ENCODE measurements at regions not wholly inside any gene's neighbourhood (a gene's known extent, or its start where the extent isn't known, plus 50 kb on each side); places are given as distances from the start of the nearest gene placed in this dataset.

- DNase-seq = no peak
Measured at GRCh38 chr14:80446356-80446755, 235.1 kb upstream of the DIO2 start.

- no peak for DNase-seq
Measured at GRCh38 chr14:80445605-80446004, 234.3 kb upstream of the DIO2 start.

- DNase-seq = peak; percentile 94
Measured at GRCh38 chr14:80434574-80435321, 223.4 kb upstream of the DIO2 start.

GRCh38 chr14:80433811-80434210, 222.5 kb upstream of the DIO2 start:
- no peak for DNase-seq

GRCh38 chr14:80428671-80429070, 217.4 kb upstream of the DIO2 start:
- DNase-seq = no peak

DNA sequence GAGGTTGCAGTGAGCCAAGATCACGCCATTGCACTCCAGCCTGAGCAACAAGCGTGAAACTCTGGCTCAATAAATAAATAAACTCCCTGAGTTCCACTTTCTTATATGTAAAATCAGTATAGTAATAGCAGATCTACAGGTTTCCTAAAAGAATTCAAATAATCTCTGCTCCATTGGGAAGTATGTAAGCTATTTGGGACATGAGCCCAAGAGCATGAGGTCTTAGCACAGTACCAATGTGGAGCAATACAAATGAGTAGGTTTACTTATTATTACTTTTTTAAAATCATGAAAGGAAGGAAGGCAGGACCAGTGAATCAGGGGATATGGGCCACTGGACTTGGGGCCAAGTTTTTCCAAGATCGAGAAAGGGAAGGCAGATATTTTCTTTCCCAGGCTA, 216.9 kb upstream of the DIO2 start:
- DNase-seq = no peak

DNA sequence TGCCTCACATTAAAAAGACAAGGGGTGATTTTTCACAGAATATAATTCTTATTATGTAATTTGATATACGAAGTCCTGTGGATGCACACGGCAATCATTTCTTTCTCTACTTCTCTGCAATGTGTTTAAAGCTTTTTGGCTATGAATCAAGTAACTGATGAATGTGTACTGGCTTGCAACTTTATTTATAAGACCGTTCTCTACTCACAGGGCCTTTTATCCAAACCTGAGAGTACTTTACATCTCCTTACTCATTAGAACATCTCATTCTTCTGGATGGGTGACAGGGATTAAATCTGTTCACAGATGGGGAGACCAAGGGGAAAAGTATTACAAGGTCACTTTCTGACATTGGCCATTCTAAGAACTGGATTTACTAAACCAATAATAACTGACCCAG, 215.8 kb upstream of the DIO2 start:
- DNase-seq = peak; percentile 9

GRCh38 chr14:80426683-80427082, 215.4 kb upstream of the DIO2 start:
- DNase-seq = no peak

- no peak for DNase-seq
Measured at GRCh38 chr14:80425686-80426085, 214.4 kb upstream of the DIO2 start.

DNA sequence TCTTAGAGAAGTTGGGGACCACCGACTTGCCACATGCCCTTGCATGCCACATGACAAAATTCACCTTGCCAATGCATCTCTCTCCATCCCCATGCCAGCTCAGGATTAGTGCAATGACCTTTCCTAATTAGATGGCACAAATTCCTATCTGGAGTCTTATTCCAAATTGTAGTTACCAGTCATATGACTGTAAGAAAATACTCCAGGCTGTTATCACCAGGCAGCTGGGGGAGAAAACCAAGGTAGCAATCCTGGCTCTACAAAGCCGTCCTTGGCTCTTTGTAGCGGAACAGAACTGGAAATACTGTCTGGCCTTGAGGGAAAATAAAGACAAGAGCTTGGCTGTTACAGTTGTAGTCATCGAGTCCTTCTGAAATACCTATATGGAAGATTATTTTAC, 208.5 kb upstream of the DIO2 start:
- peak; percentile 90 for DNase-seq

DNA sequence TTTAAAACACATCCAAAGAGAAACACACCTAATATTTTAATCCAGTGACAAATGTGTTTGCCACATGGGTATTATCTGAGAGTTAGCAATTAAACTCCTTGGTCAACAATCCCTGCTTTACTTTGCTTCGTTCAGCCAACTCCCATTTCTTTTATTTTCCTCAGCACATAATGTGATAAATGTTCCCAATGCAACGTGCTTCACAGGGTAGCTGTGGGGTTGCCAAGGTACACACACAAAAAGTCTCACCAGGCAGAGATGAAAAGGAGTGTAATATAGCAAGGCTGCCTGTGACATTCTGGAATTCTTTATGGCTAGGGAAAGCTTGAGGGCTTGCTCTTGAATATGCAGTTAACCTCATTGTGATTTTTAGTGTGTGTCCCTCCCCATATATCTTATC, 208.0 kb upstream of the DIO2 start:
- DNase-seq = peak; percentile 97

- no peak for DNase-seq
Measured at GRCh38 chr14:80415636-80416035, 204.3 kb upstream of the DIO2 start.

GRCh38 chr14:80414080-80414479, 202.8 kb upstream of the DIO2 start:
- no peak for DNase-seq

GRCh38 chr14:80404413-80404812, 193.1 kb upstream of the DIO2 start:
- DNase-seq = peak; percentile 27

GRCh38 chr14:80403036-80403435, 191.7 kb upstream of the DIO2 start:
- no peak for DNase-seq

- no peak for DNase-seq
Measured at GRCh38 chr14:80395031-80395430, 183.7 kb upstream of the DIO2 start.

DNA sequence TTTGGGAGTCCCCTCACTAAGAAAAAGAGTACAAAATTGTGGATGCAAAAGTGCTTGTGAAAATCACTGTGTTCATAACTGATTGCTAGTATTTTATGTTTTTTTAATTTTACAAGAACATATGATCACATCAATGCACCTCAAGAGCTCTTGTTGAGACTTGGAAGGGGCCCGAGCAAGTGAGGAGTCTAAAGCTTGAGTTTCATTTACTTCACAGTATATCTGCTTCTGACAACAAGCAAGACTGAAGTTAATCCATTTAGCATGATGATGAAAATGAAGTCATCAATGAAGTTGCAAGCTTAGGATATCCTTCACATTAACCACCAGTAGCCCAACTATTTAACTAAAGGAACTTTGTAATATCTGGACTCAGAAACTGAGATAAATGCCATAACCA, 182.5 kb upstream of the DIO2 start:
- DNase-seq = no peak

GRCh38 chr14:80390906-80391305, 179.6 kb upstream of the DIO2 start:
- DNase-seq = peak; percentile 21

GRCh38 chr14:80388980-80389711, 177.8 kb upstream of the DIO2 start:
- no peak for DNase-seq

DNA sequence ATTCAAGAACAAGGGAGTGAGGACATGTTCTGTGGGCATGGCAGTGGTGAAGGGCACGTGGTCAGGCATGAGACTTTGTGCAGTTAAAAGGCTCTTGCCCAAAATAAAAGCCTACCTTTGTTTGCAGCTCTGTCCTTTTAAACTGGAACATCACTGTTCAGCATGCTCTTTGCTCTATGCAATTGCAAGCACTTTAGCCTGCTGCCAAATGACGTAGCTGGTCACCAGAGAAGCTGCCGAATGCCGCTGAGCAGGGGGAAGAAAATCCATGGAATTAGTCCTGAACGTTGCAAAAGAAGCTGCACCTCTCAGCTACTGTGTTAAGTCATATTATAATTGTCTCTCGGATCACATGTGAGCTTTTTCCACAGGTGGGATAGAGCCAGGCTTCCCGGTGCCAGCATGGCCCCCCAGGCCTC, 176.3 kb upstream of the DIO2 start:
- DNase-seq = no peak

- DNase-seq = peak; percentile 23
Measured at GRCh38 chr14:80385336-80385735, 174.0 kb upstream of the DIO2 start.

DNA sequence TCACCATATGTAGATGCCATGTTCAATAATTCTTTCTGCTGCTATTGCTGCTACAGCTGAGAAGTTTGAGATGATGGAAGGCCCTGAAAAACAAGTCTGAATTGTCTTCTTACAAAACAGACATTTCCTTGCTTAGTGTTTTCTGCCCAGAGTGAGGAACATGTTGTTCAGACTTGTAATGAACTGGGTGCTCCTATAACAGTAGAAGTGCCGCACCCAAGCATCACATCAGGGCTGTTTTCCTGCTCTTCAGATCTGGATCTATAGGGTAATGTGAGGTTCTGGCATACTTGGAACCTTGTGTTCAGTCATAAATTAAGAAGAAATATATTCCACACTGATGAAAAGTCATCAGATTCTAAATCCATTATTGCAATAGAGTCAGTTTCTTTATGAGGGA, 171.9 kb upstream of the DIO2 start:
- DNase-seq = no peak

DNA sequence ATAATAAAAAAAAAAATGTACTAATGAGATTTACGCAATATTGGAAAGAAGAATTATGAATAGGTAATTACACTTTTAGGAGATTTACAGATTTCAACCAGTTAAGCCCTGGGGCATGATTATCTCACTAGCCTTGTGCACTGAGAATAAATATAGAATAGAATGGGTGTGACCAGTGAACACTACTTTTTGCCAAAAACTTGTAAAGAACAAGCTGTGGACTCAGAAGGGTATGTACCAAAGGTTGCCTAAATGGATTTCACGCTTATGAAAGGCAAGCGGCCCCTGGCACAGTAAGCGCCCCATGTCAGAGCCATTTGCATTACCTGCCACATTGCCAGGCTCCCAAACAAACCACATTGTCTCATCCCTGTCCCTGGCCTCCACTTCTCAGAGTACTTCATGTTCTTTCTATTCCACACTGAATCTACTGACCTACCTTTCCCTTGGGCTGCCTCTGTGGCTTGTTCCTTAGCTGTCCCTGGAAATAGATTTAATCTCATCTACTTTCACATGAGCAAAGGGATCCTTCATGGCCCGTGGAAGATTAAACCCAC, 170.6 kb upstream of the DIO2 start:
- DNase-seq = peak; percentile 68

- no peak for DNase-seq
Measured at GRCh38 chr14:80379035-80379434, 167.7 kb upstream of the DIO2 start.

All from NCI-H69 (cell line).